ENCODE measurements at regions not wholly inside any gene's neighbourhood (a gene's known extent, or its start where the extent isn't known, plus 50 kb on each side); places are given as distances from the start of the nearest gene placed in this dataset.

- TF ChIP-seq POLR2AphosphoS5 (IDR thresholded peaks at IDR 0.05; ENCODE audit: insufficient read depth in 1 of 2, low read depth in 1 of 2) (no peak), CTCF (IDR thresholded peaks at IDR 0.05) (no peak)
Observed at GRCh38 chr17:14704121-14704520, 403.2 kb downstream of the HS3ST3B1 start.
